22Rv1 (cell line): ENCODE measurements at regions not wholly inside any gene's neighbourhood (a gene's known extent, or its start where the extent isn't known, plus 50 kb on each side); places are given as distances from the start of the nearest gene placed in this dataset.

ENCODE experiments used
- ZFX ChIP-seq: fragments of 450-650 bp; IDR thresholded peaks from 2 replicates; pipeline ENCODE4 v1.6.1; 2017; ENCODE audit warnings: antibody characterized with exemption, borderline replicate concordance
- TF ChIP-seq, protein P1 (sequence below): fragments of 450-650 bp; IDR thresholded peaks from 2 replicates; pipeline ENCODE4 v1.5.1; 2017; ENCODE audit warnings: mild to moderate bottlenecking

DNA sequence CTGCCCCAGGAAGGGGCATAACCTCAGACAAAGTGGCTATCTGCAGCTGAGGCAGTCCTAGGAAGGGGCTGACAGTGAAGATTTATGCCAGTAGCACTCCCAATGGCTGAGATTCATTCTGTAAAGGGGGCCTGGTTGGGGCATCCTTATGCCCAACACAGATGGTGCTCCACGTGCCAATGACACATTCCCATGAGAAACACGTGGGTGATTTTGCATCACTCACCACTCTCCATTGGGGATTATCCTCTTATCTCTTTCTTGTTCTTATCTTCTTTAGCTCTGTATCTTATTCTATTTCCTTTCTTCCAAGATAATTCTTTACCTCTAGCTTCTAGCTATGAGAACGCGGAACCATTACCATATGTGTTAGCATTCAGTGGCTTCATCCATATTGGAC, 194.0 kb upstream of the TUT7 start:
- TF ChIP-seq, protein P1, sequence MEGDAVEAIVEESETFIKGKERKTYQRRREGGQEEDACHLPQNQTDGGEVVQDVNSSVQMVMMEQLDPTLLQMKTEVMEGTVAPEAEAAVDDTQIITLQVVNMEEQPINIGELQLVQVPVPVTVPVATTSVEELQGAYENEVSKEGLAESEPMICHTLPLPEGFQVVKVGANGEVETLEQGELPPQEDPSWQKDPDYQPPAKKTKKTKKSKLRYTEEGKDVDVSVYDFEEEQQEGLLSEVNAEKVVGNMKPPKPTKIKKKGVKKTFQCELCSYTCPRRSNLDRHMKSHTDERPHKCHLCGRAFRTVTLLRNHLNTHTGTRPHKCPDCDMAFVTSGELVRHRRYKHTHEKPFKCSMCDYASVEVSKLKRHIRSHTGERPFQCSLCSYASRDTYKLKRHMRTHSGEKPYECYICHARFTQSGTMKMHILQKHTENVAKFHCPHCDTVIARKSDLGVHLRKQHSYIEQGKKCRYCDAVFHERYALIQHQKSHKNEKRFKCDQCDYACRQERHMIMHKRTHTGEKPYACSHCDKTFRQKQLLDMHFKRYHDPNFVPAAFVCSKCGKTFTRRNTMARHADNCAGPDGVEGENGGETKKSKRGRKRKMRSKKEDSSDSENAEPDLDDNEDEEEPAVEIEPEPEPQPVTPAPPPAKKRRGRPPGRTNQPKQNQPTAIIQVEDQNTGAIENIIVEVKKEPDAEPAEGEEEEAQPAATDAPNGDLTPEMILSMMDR, result no peak
- no peak for TF ChIP-seq ZFX
